ENCODE measurements at regions not wholly inside any gene's neighbourhood (a gene's known extent, or its start where the extent isn't known, plus 50 kb on each side); places are given as distances from the start of the nearest gene placed in this dataset.
"Not testable (repeated sequence)": the region's sequence is repeated elsewhere in the genome, so short reads cannot be mapped to it uniquely, and the experiment has no call there.

- DNase-seq (ENCODE audit: low read depth) = no peak
- TF ChIP-seq, protein P1, sequence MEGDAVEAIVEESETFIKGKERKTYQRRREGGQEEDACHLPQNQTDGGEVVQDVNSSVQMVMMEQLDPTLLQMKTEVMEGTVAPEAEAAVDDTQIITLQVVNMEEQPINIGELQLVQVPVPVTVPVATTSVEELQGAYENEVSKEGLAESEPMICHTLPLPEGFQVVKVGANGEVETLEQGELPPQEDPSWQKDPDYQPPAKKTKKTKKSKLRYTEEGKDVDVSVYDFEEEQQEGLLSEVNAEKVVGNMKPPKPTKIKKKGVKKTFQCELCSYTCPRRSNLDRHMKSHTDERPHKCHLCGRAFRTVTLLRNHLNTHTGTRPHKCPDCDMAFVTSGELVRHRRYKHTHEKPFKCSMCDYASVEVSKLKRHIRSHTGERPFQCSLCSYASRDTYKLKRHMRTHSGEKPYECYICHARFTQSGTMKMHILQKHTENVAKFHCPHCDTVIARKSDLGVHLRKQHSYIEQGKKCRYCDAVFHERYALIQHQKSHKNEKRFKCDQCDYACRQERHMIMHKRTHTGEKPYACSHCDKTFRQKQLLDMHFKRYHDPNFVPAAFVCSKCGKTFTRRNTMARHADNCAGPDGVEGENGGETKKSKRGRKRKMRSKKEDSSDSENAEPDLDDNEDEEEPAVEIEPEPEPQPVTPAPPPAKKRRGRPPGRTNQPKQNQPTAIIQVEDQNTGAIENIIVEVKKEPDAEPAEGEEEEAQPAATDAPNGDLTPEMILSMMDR (IDR thresholded peaks at IDR 0.05; ENCODE audit: low read depth, low read length) = no peak
- TF ChIP-seq MAX (IDR thresholded peaks at IDR 0.05; ENCODE audit: low read depth, low read length) (no peak), POLR2A (IDR thresholded peaks at IDR 0.05; ENCODE audit: extremely low read depth, insufficient read length) (no peak), MYC (IDR thresholded peaks at IDR 0.05; ENCODE audit: low read depth, low read length) (no peak)
- H3K4me3 ChIP-seq (ENCODE audit: low read depth, low read length) = no peak overlapping the region
Observed at GRCh38 chr12:85626784-85627171, 209.4 kb downstream of the RASSF9 start.

DNA sequence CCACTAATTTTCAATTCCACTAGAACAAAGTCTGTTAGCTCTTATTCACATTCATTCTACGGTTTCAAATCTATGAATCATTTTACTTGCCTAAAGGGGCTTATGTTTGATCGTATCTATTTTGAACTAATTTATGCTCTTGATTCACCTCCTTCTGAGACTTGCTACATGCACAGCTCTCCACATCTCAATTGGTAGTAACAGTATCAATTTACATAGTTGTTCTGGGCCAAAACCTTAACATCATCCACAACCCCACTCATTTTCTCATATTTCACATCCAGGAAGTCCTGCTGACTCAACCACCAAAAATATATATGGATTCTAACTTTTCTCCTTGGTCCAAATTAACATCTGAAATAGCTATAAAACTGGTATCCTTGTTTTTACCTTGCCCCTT, 208.6 kb downstream of the RASSF9 start:
- H3K4me3 ChIP-seq (ENCODE audit: low read depth, low read length) = no peak overlapping the region
- TF ChIP-seq, protein P1 (IDR thresholded peaks at IDR 0.05; ENCODE audit: low read depth, low read length) = no peak
- no peak for TF ChIP-seq MYC (IDR thresholded peaks at IDR 0.05; ENCODE audit: low read depth, low read length)
- no peak for TF ChIP-seq POLR2A (IDR thresholded peaks at IDR 0.05; ENCODE audit: extremely low read depth, insufficient read length)
- no peak for DNase-seq (ENCODE audit: low read depth)

GRCh38 chr12:85628562-85628961, 207.6 kb downstream of the RASSF9 start:
- DNase-seq (ENCODE audit: low read depth); H3K4me3 ChIP-seq (ENCODE audit: low read depth, low read length): not testable (repeated sequence)

- no peak overlapping the region for H3K4me3 ChIP-seq (ENCODE audit: low read depth, low read length)
- TF ChIP-seq POLR2A (IDR thresholded peaks at IDR 0.05; ENCODE audit: extremely low read depth, insufficient read length) (no peak), MAX (IDR thresholded peaks at IDR 0.05; ENCODE audit: low read depth, low read length) (no peak), MYC (IDR thresholded peaks at IDR 0.05; ENCODE audit: low read depth, low read length) (no peak)
- TF ChIP-seq, protein P1 (IDR thresholded peaks at IDR 0.05; ENCODE audit: low read depth, low read length) = no peak
- no peak for DNase-seq (ENCODE audit: low read depth)
Observed at GRCh38 chr12:85630851-85631250, 205.4 kb downstream of the RASSF9 start.

GRCh38 chr12:85632390-85632789, 203.8 kb downstream of the RASSF9 start:
- TF ChIP-seq, protein P1 (IDR thresholded peaks at IDR 0.05; ENCODE audit: low read depth, low read length) = no peak
- no peak for TF ChIP-seq MAX (IDR thresholded peaks at IDR 0.05; ENCODE audit: low read depth, low read length)
- TF ChIP-seq MYC (IDR thresholded peaks at IDR 0.05; ENCODE audit: low read depth, low read length) = no peak
- no peak for TF ChIP-seq POLR2A (IDR thresholded peaks at IDR 0.05; ENCODE audit: extremely low read depth, insufficient read length)
- no peak for DNase-seq (ENCODE audit: low read depth)
- H3K4me3 ChIP-seq (ENCODE audit: low read depth, low read length) = no peak overlapping the region

DNA sequence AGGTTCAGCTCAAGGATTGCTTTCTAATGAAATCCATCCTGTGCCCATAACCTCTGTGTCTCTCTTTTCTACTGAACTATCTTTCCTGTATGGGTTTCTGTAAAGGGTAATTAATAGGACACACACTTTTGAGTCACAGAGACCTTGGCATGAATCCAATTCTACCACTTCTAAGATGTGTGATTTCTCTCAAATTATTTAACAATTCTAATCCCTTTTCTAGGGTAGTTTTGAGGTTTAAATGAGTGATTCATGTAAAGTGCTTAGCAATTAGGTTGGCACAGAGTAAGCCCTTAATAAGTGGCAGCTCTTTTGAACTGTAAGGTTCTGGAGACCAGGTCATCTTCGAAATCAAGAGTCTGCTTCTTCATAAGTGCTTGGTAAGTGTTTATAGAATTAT, 202.7 kb downstream of the RASSF9 start:
- no peak for DNase-seq (ENCODE audit: low read depth)
- TF ChIP-seq MYC (IDR thresholded peaks at IDR 0.05; ENCODE audit: low read depth, low read length) = no peak
- TF ChIP-seq MAX (IDR thresholded peaks at IDR 0.05; ENCODE audit: low read depth, low read length) = no peak
- TF ChIP-seq, protein P1 (IDR thresholded peaks at IDR 0.05; ENCODE audit: low read depth, low read length) = no peak
- no peak for TF ChIP-seq POLR2A (IDR thresholded peaks at IDR 0.05; ENCODE audit: extremely low read depth, insufficient read length)
- no peak overlapping the region for H3K4me3 ChIP-seq (ENCODE audit: low read depth, low read length)
